Right atrium auricular region (tissue), 2 donors: ENCODE measurements at regions not wholly inside any gene's neighbourhood (a gene's known extent, or its start where the extent isn't known, plus 50 kb on each side); places are given as distances from the start of the nearest gene placed in this dataset.

Source experiments
- DNase-seq: peaks from one replicate; pipeline ENCODE4 v3.0.0-alpha.2; 2019; ENCODE audit warnings: low spot score
- H3K27ac ChIP-seq, 2 donors: fragments of 200-600 bp; sonication (generic); 1 replicate in 1 of 2; 2 replicates in 1 of 2; pipeline ENCODE4 v1.5.1; 2016 to 2019
- H3K27me3 ChIP-seq, 2 donors: fragments of 200-600 bp; sonication (generic); one replicate each; pipeline versions ENCODE4 v1.5.1 to v1.6.0; 2017 to 2019
- H3K36me3 ChIP-seq: fragments of 200-600 bp; sonication (generic); one replicate; pipeline ENCODE4 v1.5.1; 2016
- H3K4me1 ChIP-seq, 2 donors: fragments of 200-600 bp; sonication (generic); one replicate each; pipeline versions ENCODE4 v1.5.1 to v1.6.0; 2017 to 2019
- H3K4me3 ChIP-seq, 2 donors: fragments of 200-600 bp; sonication (generic); 1 replicate in 1 of 2; 2 replicates in 1 of 2; pipeline ENCODE4 v1.5.1; 2017 to 2019; ENCODE audit warnings: mild to moderate bottlenecking in 1 of 2, moderate library complexity in 1 of 2
- H3K9me3 ChIP-seq, 2 donors: fragments of 200-600 bp; sonication (generic); one replicate each; pipeline ENCODE4 v1.5.1; 2019
- TF ChIP-seq, protein P1 (sequence below), 2 donors: fragments of 200-600 bp; sonication (generic); IDR thresholded peaks; one replicate each; pipeline ENCODE4 v1.5.1; 2019; ENCODE audit warnings: antibody characterized with exemption in 2 of 2

- Histone ChIP-seq H3K4me1 (peaks cover 0 to 13% of the 10 kb centered on the region in 2 donors), H3K27me3 (no peaks in the 10 kb centered on the region), H3K4me3 (no peak overlapping the region), H3K36me3 (no peaks in the 10 kb centered on the region), H3K27ac (no peak overlapping the region), H3K9me3 (no peaks in the 10 kb centered on the region)
- DNase-seq: no peak
- TF ChIP-seq, protein P1, sequence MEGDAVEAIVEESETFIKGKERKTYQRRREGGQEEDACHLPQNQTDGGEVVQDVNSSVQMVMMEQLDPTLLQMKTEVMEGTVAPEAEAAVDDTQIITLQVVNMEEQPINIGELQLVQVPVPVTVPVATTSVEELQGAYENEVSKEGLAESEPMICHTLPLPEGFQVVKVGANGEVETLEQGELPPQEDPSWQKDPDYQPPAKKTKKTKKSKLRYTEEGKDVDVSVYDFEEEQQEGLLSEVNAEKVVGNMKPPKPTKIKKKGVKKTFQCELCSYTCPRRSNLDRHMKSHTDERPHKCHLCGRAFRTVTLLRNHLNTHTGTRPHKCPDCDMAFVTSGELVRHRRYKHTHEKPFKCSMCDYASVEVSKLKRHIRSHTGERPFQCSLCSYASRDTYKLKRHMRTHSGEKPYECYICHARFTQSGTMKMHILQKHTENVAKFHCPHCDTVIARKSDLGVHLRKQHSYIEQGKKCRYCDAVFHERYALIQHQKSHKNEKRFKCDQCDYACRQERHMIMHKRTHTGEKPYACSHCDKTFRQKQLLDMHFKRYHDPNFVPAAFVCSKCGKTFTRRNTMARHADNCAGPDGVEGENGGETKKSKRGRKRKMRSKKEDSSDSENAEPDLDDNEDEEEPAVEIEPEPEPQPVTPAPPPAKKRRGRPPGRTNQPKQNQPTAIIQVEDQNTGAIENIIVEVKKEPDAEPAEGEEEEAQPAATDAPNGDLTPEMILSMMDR (IDR thresholded peaks at IDR 0.05): no peak
These were observed 52.0 kb upstream of the GATA5 start for GRCh38 chr20:62527781-62528180.

GRCh38 chr20:62528983-62529891 is 53.4 kb upstream of the GATA5 start:
- TF ChIP-seq, protein P1 (IDR thresholded peaks at IDR 0.05): no peak
- Histone ChIP-seq H3K27me3 (no peaks in the 10 kb centered on the region), H3K9me3 (no peaks in the 10 kb centered on the region), H3K4me3 (no peak overlapping the region), H3K36me3 (no peaks in the 10 kb centered on the region), H3K27ac (peak overlapping the region; percentile 1 to 43), H3K4me1 (peaks cover 0 to 13% of the 10 kb centered on the region in 2 donors)
- DNase-seq: no peak

DNA sequence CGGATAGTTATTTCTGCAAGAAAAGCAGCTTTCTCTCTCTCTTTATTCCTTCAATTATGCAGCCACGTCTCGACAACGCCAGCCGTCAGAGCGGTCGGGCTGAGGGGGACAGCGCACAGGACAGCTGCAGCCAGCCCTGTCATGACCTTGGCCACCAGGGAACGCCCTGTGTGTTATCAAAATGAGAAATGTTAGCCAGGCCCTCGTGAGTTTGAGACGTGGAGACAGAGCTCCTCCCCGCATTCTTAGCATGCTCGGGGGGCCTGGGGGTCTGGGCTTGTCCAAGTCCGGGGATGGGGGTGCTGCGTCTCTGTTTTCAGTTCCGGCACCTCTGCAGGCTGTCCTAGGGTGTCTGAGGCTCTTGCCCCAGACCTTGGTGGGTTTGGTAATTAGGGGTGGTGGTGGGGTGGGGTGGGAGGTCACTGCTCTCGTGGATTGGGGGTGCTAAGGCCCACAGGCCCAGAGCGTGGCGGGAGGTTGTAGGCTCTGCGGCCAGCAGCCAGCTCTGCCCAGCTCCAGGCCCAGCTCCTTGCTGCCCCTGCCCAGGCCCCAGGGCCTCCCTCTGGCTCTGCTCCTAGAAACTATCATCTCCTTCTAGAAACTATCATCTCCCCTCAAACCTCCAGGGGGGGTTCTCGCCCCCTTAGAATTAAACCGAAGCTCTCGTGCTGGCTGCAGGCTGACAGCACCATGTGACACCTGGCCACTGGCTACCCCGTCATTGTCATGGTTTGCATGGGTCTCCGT is 54.3 kb upstream of the GATA5 start:
- Histone ChIP-seq H3K9me3 (no peaks in the 10 kb centered on the region), H3K36me3 (no peaks in the 10 kb centered on the region), H3K27me3 (no peaks in the 10 kb centered on the region), H3K4me3 (no peak overlapping the region), H3K4me1 (peaks cover 0 to 13% of the 10 kb centered on the region in 2 donors), H3K27ac (peak overlapping the region; percentile 1 to 43)
- no peak for DNase-seq
- TF ChIP-seq, protein P1 (IDR thresholded peaks at IDR 0.05): no peak

DNA sequence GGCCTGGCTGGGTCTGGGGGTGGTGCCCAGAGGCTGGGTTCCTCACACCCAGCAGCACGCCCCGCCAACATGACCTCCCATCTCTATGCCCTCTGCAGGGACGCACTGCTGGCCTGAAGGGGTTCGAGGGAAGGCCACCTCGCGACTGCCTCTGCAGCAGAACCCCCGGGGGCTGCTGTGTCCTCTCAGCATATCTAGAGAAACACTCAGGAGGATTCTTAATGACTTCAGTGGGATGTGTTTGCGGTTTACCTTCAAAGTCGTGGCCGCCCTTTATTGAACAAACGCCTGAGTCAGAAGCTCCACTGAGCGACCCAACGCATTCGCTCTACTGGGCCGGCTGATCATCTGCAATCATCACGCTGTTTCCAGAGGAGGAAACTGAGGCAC is 54.8 kb upstream of the GATA5 start:
- Histone ChIP-seq H3K4me3 (no peak overlapping the region), H3K27me3 (no peaks in the 10 kb centered on the region), H3K4me1 (peaks cover 0 to 13% of the 10 kb centered on the region in 2 donors), H3K9me3 (no peaks in the 10 kb centered on the region), H3K36me3 (no peaks in the 10 kb centered on the region), H3K27ac (no peak overlapping the region)
- TF ChIP-seq, protein P1 (IDR thresholded peaks at IDR 0.05): no peak
- DNase-seq: no peak

GRCh38 chr20:62531046-62531838 is 55.4 kb upstream of the GATA5 start:
- Histone ChIP-seq H3K27ac (no peak overlapping the region), H3K4me3 (no peak overlapping the region), H3K4me1 (peaks cover 0 to 13% of the 10 kb centered on the region in 2 donors), H3K27me3 (no peaks in the 10 kb centered on the region), H3K36me3 (no peaks in the 10 kb centered on the region), H3K9me3 (no peaks in the 10 kb centered on the region)
- no peak for DNase-seq
- TF ChIP-seq, protein P1 (IDR thresholded peaks at IDR 0.05): no peak
